GM20000 (cell line): ENCODE measurements at regions not wholly inside any gene's neighbourhood (a gene's known extent, or its start where the extent isn't known, plus 50 kb on each side); places are given as distances from the start of the nearest gene placed in this dataset.

Experiments used
- DNase-seq: peaks from one replicate; pipeline ENCODE4 v3.0.0; 2012; ENCODE audit warnings: low spot score
- CTCF ChIP-seq: IDR thresholded peaks from 2 replicates; pipeline ENCODE4 v1.5.1; 2012; ENCODE audit warnings: mild to moderate bottlenecking, control low read depth; ENCODE audit errors: extremely low read depth, missing control alignments

GRCh38 chr7:108813251-108814014 is 243.8 kb downstream of the DNAJB9 start:
- DNase-seq, result no peak
- no peak for TF ChIP-seq CTCF

- TF ChIP-seq CTCF, result no peak
- no peak for DNase-seq
These were observed 246.1 kb downstream of the DNAJB9 start for GRCh38 chr7:108815815-108816214.

- no peak for DNase-seq
- TF ChIP-seq CTCF, result no peak
These were observed 249.1 kb downstream of the DNAJB9 start for GRCh38 chr7:108818742-108819141.

- no peak for DNase-seq
- no peak for TF ChIP-seq CTCF
These were observed 255.3 kb downstream of the DNAJB9 start for GRCh38 chr7:108824840-108825580.

GRCh38 chr7:108825581-108825909 is 255.9 kb downstream of the DNAJB9 start:
- no peak for DNase-seq
- no peak for TF ChIP-seq CTCF

- no peak for TF ChIP-seq CTCF
- DNase-seq, result no peak
These were observed 266.6 kb downstream of the DNAJB9 start for GRCh38 chr7:108836256-108836655.

GRCh38 chr7:108838198-108838597 is 268.5 kb downstream of the DNAJB9 start:
- no peak for DNase-seq
- no peak for TF ChIP-seq CTCF
